ENCODE measurements at regions not wholly inside any gene's neighbourhood (a gene's known extent, or its start where the extent isn't known, plus 50 kb on each side); places are given as distances from the start of the nearest gene placed in this dataset.

- CTCF ChIA-PET: no interaction called here
- no peak overlapping the region for H3K27ac Mint-ChIP-seq
Measured at GRCh38 chr13:37340901-37341670, 235.6 kb upstream of the CSNK1A1L start.

GRCh38 chr13:37339386-37339735 lies 233.9 kb upstream of the CSNK1A1L start:
- intact Hi-C loops (cut with micrococcal nuclease): no loop called here
- H3K36me3 Mint-ChIP-seq (ENCODE audit: low read depth): no peaks in the 10 kb centered on the region

More at GRCh38 chr13:37340901-37341670, 235.6 kb upstream of the CSNK1A1L start:
- DNase-seq: no peak
- H3K27me3 Mint-ChIP-seq (ENCODE audit: low read depth): no peaks in the 10 kb centered on the region
- no peaks in the 10 kb centered on the region for H3K4me1 Mint-ChIP-seq (ENCODE audit: low read depth)
- H3K4me3 Mint-ChIP-seq: no peak overlapping the region
- intact Hi-C loops (cut with micrococcal nuclease): no loop called here
- no peaks in the 10 kb centered on the region for H3K36me3 Mint-ChIP-seq (ENCODE audit: low read depth)
- no peaks in the 10 kb centered on the region for H3K9me3 Mint-ChIP-seq

GRCh38 chr13:37338726-37339385 lies 233.4 kb upstream of the CSNK1A1L start:
- Mint-ChIP-seq H3K27ac (no peak overlapping the region), H3K36me3 (ENCODE audit: low read depth) (no peaks in the 10 kb centered on the region), H3K27me3 (ENCODE audit: low read depth) (no peaks in the 10 kb centered on the region), H3K4me3 (no peak overlapping the region), H3K4me1 (ENCODE audit: low read depth) (no peaks in the 10 kb centered on the region), H3K9me3 (no peaks in the 10 kb centered on the region)
- CTCF ChIA-PET: no interaction called here
- intact Hi-C loops (cut with micrococcal nuclease): no loop called here
- no peak for DNase-seq

More at GRCh38 chr13:37339386-37339735, 233.9 kb upstream of the CSNK1A1L start:
- CTCF ChIA-PET: no interaction called here
- Mint-ChIP-seq H3K9me3 (no peaks in the 10 kb centered on the region), H3K4me1 (ENCODE audit: low read depth) (no peaks in the 10 kb centered on the region), H3K4me3 (no peak overlapping the region), H3K27ac (no peak overlapping the region), H3K27me3 (ENCODE audit: low read depth) (no peaks in the 10 kb centered on the region)
- no peak for DNase-seq

- H3K27me3 Mint-ChIP-seq (ENCODE audit: low read depth): no peaks in the 10 kb centered on the region
- intact Hi-C loops (cut with micrococcal nuclease): no loop called here
- no peak for DNase-seq
- H3K36me3 Mint-ChIP-seq (ENCODE audit: low read depth): no peaks in the 10 kb centered on the region
- no peaks in the 10 kb centered on the region for H3K4me1 Mint-ChIP-seq (ENCODE audit: low read depth)
- H3K27ac Mint-ChIP-seq: no peak overlapping the region
- H3K9me3 Mint-ChIP-seq: peaks cover 8% of the 10 kb centered on the region
- CTCF ChIA-PET: no interaction called here
- no peak overlapping the region for H3K4me3 Mint-ChIP-seq
Measured at GRCh38 chr13:37326334-37326733, 220.9 kb upstream of the CSNK1A1L start.

DNA sequence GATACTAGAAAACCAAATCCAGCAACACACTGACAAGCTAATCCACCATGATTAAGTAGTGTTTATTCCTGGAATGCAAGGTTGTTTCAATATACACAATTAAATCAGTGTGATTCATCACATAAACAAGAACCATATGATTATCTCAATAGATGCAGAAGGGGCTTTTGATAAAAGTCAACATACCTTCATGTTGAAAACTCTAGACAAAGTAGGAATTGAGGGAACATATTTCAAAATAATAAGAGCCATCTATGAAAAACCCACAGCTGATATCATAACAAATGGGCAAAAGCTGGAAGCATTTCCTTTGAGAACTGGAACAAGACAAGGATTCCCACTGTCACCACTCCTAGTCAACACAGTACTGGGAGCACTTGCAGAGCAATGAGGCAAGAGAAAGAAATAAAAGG lies 213.6 kb upstream of the CSNK1A1L start:
- intact Hi-C loops (cut with micrococcal nuclease): no loop called here
- Mint-ChIP-seq H3K27ac (no peak overlapping the region), H3K4me3 (no peak overlapping the region), H3K4me1 (ENCODE audit: low read depth) (no peaks in the 10 kb centered on the region), H3K36me3 (ENCODE audit: low read depth) (no peaks in the 10 kb centered on the region), H3K27me3 (ENCODE audit: low read depth) (no peaks in the 10 kb centered on the region), H3K9me3 (peaks cover 4% of the 10 kb centered on the region)
- DNase-seq: no peak
- CTCF ChIA-PET: interaction anchor here (0.8 kb wide), 1 partner anchor 71 kb away, joined by 3 read pairs; no protein-coding TSS in a partner anchor

DNA sequence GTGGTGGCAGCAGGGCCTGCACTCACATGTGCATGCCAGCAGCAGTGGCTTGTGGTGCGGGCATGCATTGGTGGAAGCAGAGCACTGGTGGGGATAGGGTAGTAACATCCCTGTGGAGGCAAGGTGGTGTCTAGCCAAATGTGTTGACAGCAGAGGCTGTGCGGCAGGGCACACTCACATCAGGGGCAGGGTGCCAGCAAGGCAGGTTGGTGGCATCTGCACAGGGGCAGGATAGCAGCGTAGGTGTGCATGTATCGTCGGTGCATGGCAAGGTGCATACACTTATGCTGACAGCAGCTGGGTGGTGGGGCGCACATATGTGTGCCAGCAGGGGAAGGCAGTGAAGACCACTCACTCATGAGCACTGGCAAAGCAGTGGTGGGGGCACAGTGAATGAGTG lies 211.5 kb upstream of the CSNK1A1L start:
- H3K27me3 Mint-ChIP-seq (ENCODE audit: low read depth): no peaks in the 10 kb centered on the region
- H3K36me3 Mint-ChIP-seq (ENCODE audit: low read depth): no peaks in the 10 kb centered on the region
- CTCF ChIA-PET: no interaction called here
- no peak overlapping the region for H3K27ac Mint-ChIP-seq
- peaks cover 4% of the 10 kb centered on the region for H3K9me3 Mint-ChIP-seq
- no peaks in the 10 kb centered on the region for H3K4me1 Mint-ChIP-seq (ENCODE audit: low read depth)
- DNase-seq: no peak
- intact Hi-C loops (cut with micrococcal nuclease): no loop called here
- H3K4me3 Mint-ChIP-seq: no peak overlapping the region

- H3K36me3 Mint-ChIP-seq (ENCODE audit: low read depth): no peaks in the 10 kb centered on the region
- CTCF ChIA-PET: no interaction called here
- intact Hi-C loops (cut with micrococcal nuclease): no loop called here
- H3K27ac Mint-ChIP-seq: no peak overlapping the region
- H3K4me1 Mint-ChIP-seq (ENCODE audit: low read depth): no peaks in the 10 kb centered on the region
- no peak for DNase-seq
- H3K9me3 Mint-ChIP-seq: no peaks in the 10 kb centered on the region
- no peak overlapping the region for H3K4me3 Mint-ChIP-seq
- no peaks in the 10 kb centered on the region for H3K27me3 Mint-ChIP-seq (ENCODE audit: low read depth)
Measured at GRCh38 chr13:37313372-37313771, 207.9 kb upstream of the CSNK1A1L start.

GRCh38 chr13:37306778-37307544 lies 201.5 kb upstream of the CSNK1A1L start:
- Mint-ChIP-seq H3K9me3 (no peaks in the 10 kb centered on the region), H3K27ac (no peak overlapping the region), H3K27me3 (ENCODE audit: low read depth) (no peaks in the 10 kb centered on the region), H3K4me1 (ENCODE audit: low read depth) (no peaks in the 10 kb centered on the region), H3K36me3 (ENCODE audit: low read depth) (no peaks in the 10 kb centered on the region), H3K4me3 (no peak overlapping the region)
- DNase-seq: no peak
- CTCF ChIA-PET: interaction anchor here (0.6 kb wide), 1 partner anchor 270 kb away, joined by 3 read pairs; no protein-coding TSS in a partner anchor
- intact Hi-C loops (cut with micrococcal nuclease): no loop called here

- CTCF ChIA-PET: no interaction called here
- H3K27ac Mint-ChIP-seq: no peak overlapping the region
- no peak overlapping the region for H3K4me3 Mint-ChIP-seq
- intact Hi-C loops (cut with micrococcal nuclease): no loop called here
- no peaks in the 10 kb centered on the region for H3K27me3 Mint-ChIP-seq (ENCODE audit: low read depth)
- no peaks in the 10 kb centered on the region for H3K4me1 Mint-ChIP-seq (ENCODE audit: low read depth)
- no peaks in the 10 kb centered on the region for H3K36me3 Mint-ChIP-seq (ENCODE audit: low read depth)
- no peak for DNase-seq
- H3K9me3 Mint-ChIP-seq: no peaks in the 10 kb centered on the region
Measured at GRCh38 chr13:37303606-37304005, 198.1 kb upstream of the CSNK1A1L start.

DNA sequence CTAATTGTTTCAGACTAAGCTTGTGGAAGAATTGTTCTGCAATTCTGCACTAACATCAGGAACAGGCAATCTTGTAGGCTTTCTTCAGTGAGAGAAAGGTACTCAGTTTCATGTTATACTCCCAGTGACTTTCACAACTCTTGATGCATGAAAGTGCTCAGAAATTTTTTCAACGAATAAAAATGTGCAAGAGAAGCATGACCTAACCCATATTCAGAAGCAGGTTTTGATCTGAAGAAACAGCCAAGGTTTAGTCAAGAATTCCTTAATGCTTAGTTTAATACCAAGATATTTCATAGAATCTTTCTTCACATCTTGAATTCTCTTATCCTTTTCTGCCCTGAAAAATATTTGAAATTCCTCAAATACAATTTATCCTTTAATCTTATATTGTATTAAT lies 197.2 kb upstream of the CSNK1A1L start:
- no peak overlapping the region for H3K27ac Mint-ChIP-seq
- peaks cover 2% of the 10 kb centered on the region for H3K9me3 Mint-ChIP-seq
- H3K4me1 Mint-ChIP-seq (ENCODE audit: low read depth): no peaks in the 10 kb centered on the region
- intact Hi-C loops (cut with micrococcal nuclease): no loop called here
- CTCF ChIA-PET: no interaction called here
- H3K27me3 Mint-ChIP-seq (ENCODE audit: low read depth): no peaks in the 10 kb centered on the region
- H3K4me3 Mint-ChIP-seq: no peak overlapping the region
- H3K36me3 Mint-ChIP-seq (ENCODE audit: low read depth): no peaks in the 10 kb centered on the region
- DNase-seq: no peak

DNA sequence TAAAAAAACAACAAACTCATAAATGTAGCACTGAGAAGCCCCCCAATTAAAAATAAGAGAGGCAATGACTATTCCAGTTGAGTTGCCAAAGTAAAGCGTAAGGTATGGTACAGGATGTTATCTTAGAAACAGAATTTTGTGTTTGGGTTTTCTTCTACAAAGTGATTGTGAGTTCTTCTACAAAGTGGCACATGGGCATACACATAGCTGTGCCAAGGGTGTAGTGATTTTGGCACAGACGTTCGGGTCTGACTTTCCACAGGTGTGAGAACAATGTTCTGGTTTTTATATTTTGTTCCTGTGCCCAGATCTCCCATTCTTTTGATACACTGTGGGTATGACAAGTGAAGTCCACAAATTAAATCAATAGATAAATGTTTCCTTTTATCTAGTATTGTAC lies 190.1 kb upstream of the CSNK1A1L start:
- Mint-ChIP-seq H3K27me3 (ENCODE audit: low read depth) (no peaks in the 10 kb centered on the region), H3K36me3 (ENCODE audit: low read depth) (no peaks in the 10 kb centered on the region), H3K27ac (no peak overlapping the region), H3K4me1 (ENCODE audit: low read depth) (no peaks in the 10 kb centered on the region), H3K4me3 (no peak overlapping the region), H3K9me3 (peaks cover 2% of the 10 kb centered on the region)
- intact Hi-C loops (cut with micrococcal nuclease): no loop called here
- DNase-seq: no peak
- CTCF ChIA-PET: interaction anchor here (0.6 kb wide), 1 partner anchor 303 kb away, joined by 3 read pairs; the partner anchor contains the start of gene POSTN

DNA sequence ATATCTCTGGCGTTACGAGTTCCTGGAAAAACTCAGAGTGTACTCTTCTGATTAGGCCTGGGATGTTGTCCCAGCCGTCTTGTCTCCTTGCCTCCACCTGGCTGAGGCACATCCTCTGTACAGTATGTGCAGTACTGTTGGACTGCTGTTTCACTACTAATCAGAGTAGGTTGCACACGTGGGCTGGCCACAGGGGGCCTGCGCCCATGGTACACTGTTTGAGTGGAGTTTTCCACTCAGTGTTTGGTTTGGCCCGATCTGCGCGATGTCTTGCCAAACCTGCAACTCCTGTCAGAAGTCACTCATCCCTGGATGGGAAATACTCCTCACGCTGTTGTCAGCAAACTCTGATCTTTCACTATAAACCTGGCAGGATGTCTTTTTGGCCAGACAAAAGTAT lies 189.6 kb upstream of the CSNK1A1L start:
- peaks cover 2% of the 10 kb centered on the region for H3K9me3 Mint-ChIP-seq
- H3K4me3 Mint-ChIP-seq: no peak overlapping the region
- CTCF ChIA-PET: interaction anchor here (0.6 kb wide), 1 partner anchor 303 kb away, joined by 3 read pairs; the partner anchor contains the start of gene POSTN
- no peaks in the 10 kb centered on the region for H3K36me3 Mint-ChIP-seq (ENCODE audit: low read depth)
- no peaks in the 10 kb centered on the region for H3K27me3 Mint-ChIP-seq (ENCODE audit: low read depth)
- no peaks in the 10 kb centered on the region for H3K4me1 Mint-ChIP-seq (ENCODE audit: low read depth)
- no peak for DNase-seq
- H3K27ac Mint-ChIP-seq: no peak overlapping the region
- intact Hi-C loops (cut with micrococcal nuclease): no loop called here
